K562 (cell line): ENCODE measurements at regions not wholly inside any gene's neighbourhood (a gene's known extent, or its start where the extent isn't known, plus 50 kb on each side); places are given as distances from the start of the nearest gene placed in this dataset.

Experiments
- ATAC-seq: fragments of 200-7000 bp; cut with Tn5 transposase; 3 replicates; pipeline ENCODE4 v1.9.1; 2020; ENCODE audit warnings: moderate library complexity
- BruUV-seq: library from RNA; stranded (reverse); fragments of 400-500 nt; replicated peaks from 2 replicates; lab custom pipeline; 2021; lab: Mats Ljungman, UMichigan
- CTCF ChIA-PET: fragments of 300-600 bp; formaldehyde crosslinking; extraction: SDS; loops from one replicate; lab custom pipeline; 2021; ENCODE audit warnings: low intra/inter-chr PET ratio; lab: Yijun Ruan, JAX
- POLR2A ChIA-PET: fragments of 300-600, 350-650 bp; sonication (Branson Sonifier 250); formaldehyde crosslinking; extraction: SDS; loops from one replicate; lab custom pipeline; 2021; ENCODE audit warnings: antibody characterized with exemption, inconsistent platforms; lab: Yijun Ruan, JAX
- DNase-seq, 4 experiments: peaks; one replicate each; pipeline versions ENCODE4 v3.0.0 to v3.0.0-alpha.2; 2011 to 2018; ENCODE audit warnings: low spot score in 3 of 4, mixed read lengths in 3 of 4; ENCODE audit errors: extremely low read depth in 1 of 4
- FAIRE-seq: peaks from 2 replicates; lab custom pipeline; 2011; peaks lifted over from hg19 to GRCh38; lab: Jason Lieb, UNC
- H2AFZ ChIP-seq: 2 replicates; pipeline ENCODE4 v1.6.0; 2011; ENCODE audit warnings: low read depth, low read length, control low read depth, inconsistent platforms
- H3K27ac ChIP-seq: fragments of 200-600 bp; 3 replicates; pipeline ENCODE4 v1.8.0; 2011; ENCODE audit warnings: low read depth, mild to moderate bottlenecking, control low read depth, inconsistent platforms, low read length, moderate library complexity, mixed read lengths; ENCODE audit errors: extremely low read depth
- H3K27me3 ChIP-seq, 2 experiments: fragments of 300-600 bp in 1 of 2; 2 replicates in 1 of 2; 3 replicates in 1 of 2; pipeline versions ENCODE4 v1.6.0 to v1.8.0; 2011; ENCODE audit warnings: inconsistent platforms in 2 of 2, low read length in 2 of 2, mild to moderate bottlenecking in 1 of 2, mixed read lengths in 1 of 2, moderate library complexity in 1 of 2; ENCODE audit not compliant: control insufficient read depth in 2 of 2, insufficient read depth in 2 of 2
- H3K36me3 ChIP-seq: fragments of 300-600 bp; 3 replicates; pipeline ENCODE4 v1.8.0; 2011; ENCODE audit warnings: mild to moderate bottlenecking, low read length, inconsistent platforms; ENCODE audit not compliant: control insufficient read depth, insufficient read depth
- H3K4me1 ChIP-seq, 2 experiments: fragments of 200-600 bp in 1 of 2; replicated peaks in 1 of 2; 2 replicates in 1 of 2; 3 replicates in 1 of 2; pipeline versions ENCODE4 v1.5.1 to v1.8.0; 2011; ENCODE audit warnings: inconsistent platforms in 2 of 2, low read length in 2 of 2, mild to moderate bottlenecking in 1 of 2, mixed read lengths in 1 of 2, moderate library complexity in 1 of 2; ENCODE audit not compliant: control insufficient read depth in 2 of 2, insufficient read depth in 2 of 2
- H3K4me2 ChIP-seq: 2 replicates; pipeline ENCODE4 v1.6.1; 2011; ENCODE audit warnings: low read length, control low read depth, inconsistent platforms, mixed read lengths; ENCODE audit not compliant: insufficient read depth
- H3K4me3 ChIP-seq: fragments of 200-600 bp; sonication (generic), shearing (Covaris generic); 2 replicates; pipeline ENCODE4 v1.5.1; 2016; ENCODE audit warnings: control low read depth, inconsistent platforms
- H3K79me2 ChIP-seq: fragments of 200-600 bp; 3 replicates; pipeline ENCODE4 v1.8.0; 2011; ENCODE audit warnings: low read length, inconsistent platforms; ENCODE audit not compliant: control insufficient read depth, insufficient read depth
- H3K9ac ChIP-seq, 2 experiments: 2 replicates each; pipeline versions ENCODE4 v1.6.0 to v1.6.1; 2011; ENCODE audit warnings: low read depth in 2 of 2, low read length in 2 of 2, control low read depth in 1 of 2, inconsistent platforms in 1 of 2, mild to moderate bottlenecking in 1 of 2, mixed read lengths in 1 of 2; ENCODE audit not compliant: insufficient read depth in 1 of 2
- H3K9me1 ChIP-seq: one replicate; pipeline ENCODE4 v1.6.0; 2011; ENCODE audit warnings: inconsistent platforms, mild to moderate bottlenecking, low read length, moderate library complexity; ENCODE audit not compliant: control insufficient read depth, insufficient read depth
- H3K9me3 ChIP-seq: replicated peaks from 2 replicates; pipeline ENCODE4 v1.5.1; 2011; ENCODE audit warnings: low read depth, low read length, inconsistent platforms; ENCODE audit not compliant: control insufficient read depth, insufficient read depth
- H4K20me1 ChIP-seq: replicated peaks from 2 replicates; pipeline ENCODE4 v1.6.1; 2011; ENCODE audit warnings: low read length, inconsistent platforms, mixed read lengths; ENCODE audit not compliant: control insufficient read depth, insufficient read depth
- ELF1 ChIP-seq: fragments of 200-800 bp; sonication (Bioruptor generic); IDR thresholded peaks from 2 replicates; pipeline ENCODE4 v1.6.1; 2016; ENCODE audit warnings: missing genetic modification characterization, missing compliant biosample characterization
- ELF4 ChIP-seq: fragments of 450-650 bp; formaldehyde crosslinking; IDR thresholded peaks from 2 replicates; pipeline ENCODE4 v1.4.0; 2022; ENCODE audit warnings: missing genetic modification characterization
- HDAC2 ChIP-seq: fragments of 450-650 bp; IDR thresholded peaks from 2 replicates; pipeline ENCODE4 v1.6.1; 2016; ENCODE audit warnings: mild to moderate bottlenecking
- ILF3 ChIP-seq: fragments of 450-650 bp; IDR thresholded peaks from 2 replicates; pipeline ENCODE4 v1.6.1; 2018; ENCODE audit warnings: antibody characterized with exemption, mild to moderate bottlenecking, moderate library complexity, borderline replicate concordance
- JUN ChIP-seq, 2 experiments: sonication (generic) in 1 of 2; formaldehyde crosslinking in 1 of 2; IDR thresholded peaks; 2 replicates each; pipeline versions ENCODE4 v1.6.1 to v1.8.0; 2012 to 2022; ENCODE audit warnings: borderline replicate concordance in 2 of 2, mild to moderate bottlenecking in 2 of 2, improper control_type of control experiment in 1 of 2, low read depth in 1 of 2, low read length in 1 of 2, missing genetic modification reagents in 1 of 2
- L3MBTL2 ChIP-seq: fragments of 450-650 bp; IDR thresholded peaks from 2 replicates; pipeline ENCODE4 v1.6.1; 2016; ENCODE audit warnings: mild to moderate bottlenecking, moderate library complexity
- MECOM ChIP-seq: fragments of 250-450 bp; sonication (Bioruptor Pico); IDR thresholded peaks from 2 replicates; pipeline ENCODE4 v1.8.0; 2022; ENCODE audit warnings: inconsistent platforms
- MTA2 ChIP-seq: fragments of 450-650 bp; IDR thresholded peaks from 2 replicates; pipeline ENCODE4 v1.6.1; 2016; ENCODE audit warnings: low read depth
- NR0B1 ChIP-seq: fragments of 450-650 bp; IDR thresholded peaks from one replicate; pipeline ENCODE4 v1.6.1; 2018; ENCODE audit warnings: mild to moderate bottlenecking, moderate library complexity; ENCODE audit not compliant: partially characterized antibody
- NR2F6 ChIP-seq: fragments of 450-650 bp; formaldehyde crosslinking; IDR thresholded peaks from 2 replicates; pipeline ENCODE4 v1.4.0; 2020; ENCODE audit warnings: mild to moderate bottlenecking
- PTRF ChIP-seq: fragments of 450-650 bp; IDR thresholded peaks from 2 replicates; pipeline ENCODE4 v1.6.1; 2016; ENCODE audit warnings: mild to moderate bottlenecking, missing genetic modification characterization, missing compliant biosample characterization
- USF1 ChIP-seq: sonication (generic); formaldehyde crosslinking; IDR thresholded peaks from 2 replicates; pipeline ENCODE4 v1.9.0; 2022; ENCODE audit warnings: mild to moderate bottlenecking, missing genetic modification reagents
- XRCC5 ChIP-seq: fragments of 200-400 bp; formaldehyde crosslinking; IDR thresholded peaks from 2 replicates; pipeline ENCODE4 v1.6.1; 2017; ENCODE audit warnings: low read depth, mild to moderate bottlenecking, low read length
- ZFP1 ChIP-seq: fragments of 450-650 bp; formaldehyde crosslinking; IDR thresholded peaks from 2 replicates; pipeline ENCODE4 v1.4.0; 2020; ENCODE audit warnings: mild to moderate bottlenecking, mixed read lengths
- ZNF184 ChIP-seq: sonication (generic); formaldehyde crosslinking; IDR thresholded peaks from 2 replicates; pipeline ENCODE4 v1.5.0; 2020; ENCODE audit warnings: missing genetic modification reagents
- ZNF282 ChIP-seq: sonication (generic); formaldehyde crosslinking; IDR thresholded peaks from 2 replicates; pipeline ENCODE4 v1.8.1; 2023; ENCODE audit warnings: missing genetic modification reagents
- ZNF347 ChIP-seq: fragments of 450-650 bp; formaldehyde crosslinking; IDR thresholded peaks from 2 replicates; pipeline ENCODE4 v1.4.0; 2020; ENCODE audit warnings: low read depth, mild to moderate bottlenecking, moderate library complexity
- WGBS: fragments of 100-300 bp; shearing (Covaris generic); methylation state at CpG from one replicate; pipeline ENCODE4 v1.1.6; 2016; ENCODE audit warnings: low coverage, mixed read lengths; ENCODE audit not compliant: insufficient coverage; ENCODE audit errors: missing lambda C conversion rate; 5-methylcytosine and 5-hydroxymethylcytosine counted together
- in situ Hi-C: fragments of 300-500 bp; cut with MboI; formaldehyde crosslinking; loops from 4 replicates; pipeline ENCODE4 v1.15.0; 2018; ENCODE audit warnings: inconsistent platforms, mixed read lengths
- intact Hi-C: fragments of 100-400 bp; cut with micrococcal nuclease; formaldehyde crosslinking; loops from 2 replicates; pipeline ENCODE4 v1.14.2; 2022

- CTCF ChIA-PET, result no interaction called here
- WGBS, result 2% methylated on average over 3 of the region's 3 CpGs
Measured at GRCh38 chr16:80324371-80324770, 216.4 kb upstream of the DYNLRB2 start.

GRCh38 chr16:80323808-80324195 is 217.0 kb upstream of the DYNLRB2 start:
- CTCF ChIA-PET, result no interaction called here
- Histone ChIP-seq H3K4me3 (no peak overlapping the region), H3K9me1 (no peaks in the 10 kb centered on the region), H3K27ac (no peak overlapping the region), H4K20me1 (no peaks in the 10 kb centered on the region; the same call in 1 of the 2 replicates), H3K9ac (no peak overlapping the region), H3K27me3 (peaks cover 4 to 8% of the 10 kb centered on the region in 2 experiments; a peak in 3 of 5 replicates), H3K4me2 (no peak overlapping the region), H3K79me2 (no peaks in the 10 kb centered on the region), H3K4me1 (no peaks in the 10 kb centered on the region), H2AFZ (no peak overlapping the region), H3K36me3 (no peaks in the 10 kb centered on the region), H3K9me3 (no peaks in the 10 kb centered on the region)
- FAIRE-seq (no peak), ATAC-seq (no peak), DNase-seq (no peak)
- in situ Hi-C loops (no loop called here), intact Hi-C loops (no loop called here)
- POLR2A ChIA-PET, result interaction anchor here (0.9 kb wide), 1 partner anchor 24 kb away, joined by 3 read pairs; no protein-coding TSS in a partner anchor
- 0% methylated on average over 3 of the region's 3 CpGs for WGBS
- no TSS peak for BruUV-seq
- no peak for TF ChIP-seq XRCC5
- TF ChIP-seq ZNF282 (CRISPR knock-in tag), result no peak
- TF ChIP-seq ELF1 (tag), result no peak
- TF ChIP-seq NR0B1, result no peak
- no peak for TF ChIP-seq MECOM (CRISPR knock-in tag)
- no peak for TF ChIP-seq NR2F6 (CRISPR knock-in tag)
- TF ChIP-seq ZNF347, result no peak
- TF ChIP-seq ELF4 (CRISPR knock-in tag), result no peak
- no peak for TF ChIP-seq ZFP1 (CRISPR knock-in tag)
- no peak for TF ChIP-seq JUN (IDR thresholded peaks at IDR 0.05; ENCODE audit: borderline replicate concordance, low read depth, low read length)
- TF ChIP-seq JUN (CRISPR knock-in tag; IDR thresholded peaks at IDR 0.05; ENCODE audit: borderline replicate concordance), result no peak

More at GRCh38 chr16:80324371-80324770, 216.4 kb upstream of the DYNLRB2 start:
- TF ChIP-seq MTA2, result no peak
- no peak for TF ChIP-seq ILF3
- TF ChIP-seq L3MBTL2, result no peak
- TF ChIP-seq USF1 (CRISPR knock-in tag), result no peak
- TF ChIP-seq HDAC2, result no peak
- TF ChIP-seq ZNF184 (CRISPR knock-in tag), result no peak
- TF ChIP-seq PTRF (tag), result no peak
- H3K4me2 ChIP-seq, result no peak overlapping the region
- DNase-seq, result no peak
- H3K9me1 ChIP-seq, result no peaks in the 10 kb centered on the region
- no peak overlapping the region for H3K9ac ChIP-seq
- H4K20me1 ChIP-seq, result no peaks in the 10 kb centered on the region; the same call in 1 of the 2 replicates
- H2AFZ ChIP-seq, result no peak overlapping the region
- BruUV-seq, result no TSS peak
- H3K4me3 ChIP-seq, result no peak overlapping the region
- H3K9me3 ChIP-seq, result no peaks in the 10 kb centered on the region
- H3K27ac ChIP-seq, result no peak overlapping the region
- no peak for ATAC-seq
- H3K79me2 ChIP-seq, result no peaks in the 10 kb centered on the region
- H3K27me3 ChIP-seq, result peaks cover 4 to 8% of the 10 kb centered on the region in 2 experiments; a peak in 3 of 5 replicates
- in situ Hi-C loops, result no loop called here
- H3K36me3 ChIP-seq, result no peaks in the 10 kb centered on the region
- intact Hi-C loops, result no loop called here
- no peak for FAIRE-seq
- POLR2A ChIA-PET, result interaction anchor here (0.7 to 0.9 kb wide), 3 partner anchors 14 to 950 kb away, joined by 3 to 4 read pairs (median 3); no protein-coding TSS in a partner anchor
- H3K4me1 ChIP-seq, result no peaks in the 10 kb centered on the region
